ENCODE measurements at regions not wholly inside any gene's neighbourhood (a gene's known extent, or its start where the extent isn't known, plus 50 kb on each side); places are given as distances from the start of the nearest gene placed in this dataset.

GRCh38 chr18:34075963-34076860, 148.5 kb downstream of the NOL4 start:
- no peak for DNase-seq (ENCODE audit: low spot score)

DNA sequence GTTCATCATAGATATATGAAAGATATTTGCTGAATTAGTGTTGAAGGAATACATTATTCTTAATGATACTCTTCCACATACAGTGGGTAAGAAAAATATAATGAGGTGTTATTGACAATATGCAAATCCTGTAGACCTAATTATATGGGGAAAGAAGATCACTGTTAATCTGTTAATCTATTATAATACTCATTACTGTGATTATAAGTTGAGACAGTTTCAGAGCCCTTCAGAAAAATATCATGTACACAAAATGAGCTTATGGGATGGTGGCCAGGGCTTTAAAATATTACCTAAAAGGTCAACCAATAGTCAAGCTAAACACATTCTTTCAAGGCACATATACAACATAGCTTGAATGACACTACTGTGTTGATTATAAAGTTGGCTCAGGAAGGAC, 163.5 kb downstream of the NOL4 start:
- DNase-seq (ENCODE audit: low spot score), result no peak

DNA sequence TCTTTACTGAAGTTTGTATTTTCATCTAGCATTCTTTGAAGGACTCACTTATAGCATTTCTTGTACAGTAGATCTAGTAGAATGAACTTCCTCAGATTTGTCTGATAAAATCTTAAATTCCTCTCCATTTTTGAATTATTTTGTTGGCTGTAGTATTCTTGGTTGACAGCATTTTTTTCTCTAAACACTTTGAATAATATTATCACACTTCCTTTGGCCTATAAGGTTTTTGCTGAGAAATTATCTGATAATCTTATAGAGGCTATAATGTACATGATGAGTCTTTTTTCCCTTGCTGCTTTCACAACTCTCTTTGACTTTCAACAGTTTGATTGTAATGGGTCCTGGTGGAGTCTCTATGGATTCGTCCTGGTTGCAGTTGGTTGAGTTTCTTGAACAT, 169.5 kb downstream of the NOL4 start:
- no peak for DNase-seq (ENCODE audit: low spot score)

DNA sequence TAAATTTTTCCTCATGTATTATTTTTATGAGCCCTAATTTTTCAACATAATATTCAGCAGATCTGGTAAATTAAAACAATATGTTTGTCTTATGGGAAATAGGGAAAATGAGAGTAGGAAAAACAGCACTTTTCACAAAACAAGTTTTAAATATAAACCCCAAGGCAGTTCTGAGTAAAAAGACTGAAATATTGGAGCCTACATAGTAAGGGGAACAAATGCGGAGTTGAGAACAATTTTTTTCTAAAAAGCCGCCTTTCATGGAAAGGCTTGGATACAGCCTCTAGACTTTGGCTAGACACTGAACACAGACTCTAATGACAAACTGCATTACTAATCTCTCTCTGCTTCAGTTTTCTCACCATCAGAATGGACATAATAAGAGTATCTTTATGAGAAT, 174.1 kb downstream of the NOL4 start:
- no peak for DNase-seq (ENCODE audit: low spot score)

DNA sequence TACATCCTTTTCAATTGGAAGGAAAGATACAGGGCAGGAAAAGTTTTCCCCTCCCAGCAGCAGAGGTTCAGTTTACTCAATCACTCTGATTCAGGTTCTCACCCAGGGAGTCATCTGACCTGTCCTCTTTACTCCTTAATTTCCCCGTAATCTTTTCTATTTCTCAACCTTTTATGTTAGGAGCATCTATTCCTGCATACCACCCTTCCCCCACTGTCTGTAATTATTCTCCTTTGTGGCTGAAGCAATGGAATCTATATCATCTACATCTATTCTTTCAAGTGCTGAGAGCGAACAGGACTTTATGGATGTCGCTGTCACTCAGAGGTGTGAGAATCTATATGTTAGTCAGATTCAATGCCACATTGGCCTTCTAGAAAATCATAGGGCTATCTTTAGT, 175.2 kb downstream of the NOL4 start:
- no peak for DNase-seq (ENCODE audit: low spot score)

DNA sequence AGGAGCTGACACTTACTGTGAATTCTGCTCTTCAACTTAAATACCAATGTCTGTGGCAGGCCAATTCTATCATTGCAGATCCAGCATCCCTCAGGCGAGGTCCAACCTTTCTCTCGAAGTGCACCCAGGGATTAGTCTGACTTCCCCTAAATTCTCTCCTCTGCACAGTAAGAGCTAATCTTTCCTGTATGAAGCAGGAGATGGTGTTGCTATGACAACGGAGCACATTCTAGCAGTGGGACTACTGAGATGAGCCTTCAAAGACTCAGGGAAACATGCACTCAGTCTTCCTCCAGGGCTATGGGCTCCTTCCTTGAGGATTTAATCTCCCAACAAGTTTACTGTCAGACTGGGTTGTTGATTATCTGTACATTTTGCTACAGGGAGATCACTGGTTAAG, 176.3 kb downstream of the NOL4 start:
- DNase-seq (ENCODE audit: low spot score), result no peak

GRCh38 chr18:34042423-34043146, 182.1 kb downstream of the NOL4 start:
- no peak for DNase-seq (ENCODE audit: low spot score)

GRCh38 chr18:34039611-34040010, 185.1 kb downstream of the NOL4 start:
- DNase-seq (ENCODE audit: low spot score), result no peak

GRCh38 chr18:34039201-34039600, 185.5 kb downstream of the NOL4 start:
- peak; percentile 11 for DNase-seq (ENCODE audit: low spot score)

DNA sequence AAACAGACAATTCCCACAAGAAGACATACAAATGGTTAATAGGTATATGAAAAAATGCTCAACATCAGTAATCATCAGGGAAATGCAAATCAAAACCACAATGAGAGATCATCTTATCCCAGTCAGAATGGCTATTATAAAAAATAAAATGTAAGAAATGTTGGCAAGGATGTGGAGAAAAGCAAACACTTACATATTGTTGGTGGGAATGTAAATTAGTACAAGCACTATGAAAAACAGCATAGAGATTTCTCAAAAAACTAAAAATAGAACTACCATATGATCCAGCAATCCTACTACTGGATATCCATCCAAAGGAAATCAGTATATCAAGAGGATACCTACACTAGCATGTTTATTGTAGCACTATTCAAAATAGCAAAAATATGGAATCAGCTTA, 186.6 kb downstream of the NOL4 start:
- DNase-seq (ENCODE audit: low spot score), result no peak

- DNase-seq (ENCODE audit: low spot score), result no peak
Observed at GRCh38 chr18:34033968-34034367, 190.7 kb downstream of the NOL4 start.

GRCh38 chr18:34031810-34032209, 192.9 kb downstream of the NOL4 start:
- DNase-seq (ENCODE audit: low spot score), result no peak

DNA sequence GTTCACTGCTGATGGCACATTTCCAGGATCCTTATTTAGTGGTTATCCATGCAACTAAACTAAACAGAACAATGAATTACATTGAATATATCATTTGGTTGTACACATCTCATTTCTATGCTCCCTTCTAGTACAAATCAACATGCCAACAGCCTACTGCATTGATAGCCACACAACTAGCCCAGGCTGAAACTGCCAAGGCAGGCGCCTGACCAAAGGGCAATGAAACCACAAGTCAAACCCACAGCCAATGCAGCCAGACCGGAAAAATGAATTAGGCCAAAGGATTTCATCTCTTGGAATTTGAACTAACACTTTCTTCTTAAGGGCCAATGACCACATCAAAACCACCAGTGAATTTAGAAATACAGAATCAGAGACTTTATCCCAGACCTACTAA, 196.4 kb downstream of the NOL4 start:
- DNase-seq (ENCODE audit: low spot score), result no peak

- DNase-seq (ENCODE audit: low spot score), result no peak
Observed at GRCh38 chr18:34025191-34025801, 199.4 kb downstream of the NOL4 start.

DNA sequence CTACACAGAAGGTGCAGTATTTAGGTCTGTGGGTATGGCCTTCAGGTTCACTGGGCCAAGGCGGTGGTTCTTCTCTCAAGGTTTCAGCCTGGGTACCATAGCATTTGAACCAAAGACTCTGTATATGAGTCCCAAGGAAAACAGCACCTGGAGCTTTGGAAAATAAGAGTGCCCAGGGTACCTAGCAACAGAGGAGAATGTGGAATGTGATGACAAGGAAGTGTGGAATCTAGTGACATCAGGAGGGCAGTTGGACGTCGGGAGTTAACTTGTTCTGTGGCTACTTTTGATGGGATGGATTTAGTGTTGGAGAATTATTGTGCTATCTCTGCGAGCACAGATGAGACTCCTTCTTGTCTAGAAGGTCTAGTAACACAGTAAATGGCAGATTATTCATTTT, 201.2 kb downstream of the NOL4 start:
- no peak for DNase-seq (ENCODE audit: low spot score)

DNA sequence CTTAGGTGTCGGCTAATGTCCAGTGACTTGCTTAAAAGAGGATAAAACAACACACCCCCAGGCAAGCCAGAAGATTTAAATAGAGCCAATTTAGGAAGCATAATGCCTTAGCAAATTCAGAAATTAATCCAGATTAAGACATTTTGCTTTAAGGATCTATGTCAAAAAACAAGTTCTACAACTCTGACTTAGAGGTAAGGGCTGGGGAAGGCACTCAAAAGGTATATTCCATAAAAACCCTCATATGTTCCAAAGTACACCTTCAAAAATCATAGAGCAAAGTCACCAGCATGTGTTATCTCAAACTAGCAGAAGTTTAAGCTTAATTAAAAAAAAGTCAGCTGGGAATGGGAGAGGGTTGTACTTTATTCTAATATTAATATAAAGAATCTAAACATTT, 206.4 kb downstream of the NOL4 start:
- no peak for DNase-seq (ENCODE audit: low spot score)

GRCh38 chr18:34003687-34004086, 221.0 kb downstream of the NOL4 start:
- no peak for DNase-seq (ENCODE audit: low spot score)

- no peak for DNase-seq (ENCODE audit: low spot score)
Observed at GRCh38 chr18:34002130-34002529, 222.6 kb downstream of the NOL4 start.

DNA sequence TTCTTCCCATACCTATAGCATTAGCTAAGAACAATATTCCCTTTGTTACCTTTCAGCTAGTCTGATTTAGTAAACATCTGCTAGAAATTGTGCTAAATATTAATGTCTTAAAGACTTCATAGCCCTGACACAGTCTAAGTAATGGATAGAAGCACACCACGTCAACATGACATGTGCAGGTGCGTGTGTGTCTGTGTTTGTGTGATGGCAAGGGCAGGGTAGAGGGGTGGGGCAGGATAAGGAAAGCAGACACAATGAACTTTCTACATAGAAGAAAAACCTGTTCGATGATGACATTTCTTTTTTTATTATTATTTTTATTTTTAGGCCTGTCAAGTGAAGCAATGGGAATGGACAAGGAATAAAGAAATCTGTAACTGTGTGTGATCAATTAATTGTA, 223.3 kb downstream of the NOL4 start:
- DNase-seq (ENCODE audit: low spot score), result no peak

DNA sequence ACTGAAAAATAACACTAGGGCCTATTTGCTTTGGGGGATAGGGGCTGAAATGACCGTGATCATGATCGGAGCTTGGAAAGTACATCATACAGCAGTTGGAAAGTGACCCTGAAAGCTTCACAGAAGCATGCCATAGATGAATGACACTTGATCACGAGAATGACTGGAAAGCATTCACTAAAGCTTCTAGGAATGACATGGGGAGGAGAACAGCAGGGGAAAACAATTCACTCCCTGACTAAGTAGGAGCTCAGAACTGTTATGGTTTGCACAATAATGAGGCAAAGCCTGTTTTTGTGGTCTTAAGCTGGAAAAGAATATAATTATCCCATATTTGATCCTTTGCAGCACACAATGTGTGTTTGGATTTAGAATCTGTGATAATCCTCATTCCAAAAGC, 237.5 kb downstream of the NOL4 start:
- no peak for DNase-seq (ENCODE audit: low spot score)

DNA sequence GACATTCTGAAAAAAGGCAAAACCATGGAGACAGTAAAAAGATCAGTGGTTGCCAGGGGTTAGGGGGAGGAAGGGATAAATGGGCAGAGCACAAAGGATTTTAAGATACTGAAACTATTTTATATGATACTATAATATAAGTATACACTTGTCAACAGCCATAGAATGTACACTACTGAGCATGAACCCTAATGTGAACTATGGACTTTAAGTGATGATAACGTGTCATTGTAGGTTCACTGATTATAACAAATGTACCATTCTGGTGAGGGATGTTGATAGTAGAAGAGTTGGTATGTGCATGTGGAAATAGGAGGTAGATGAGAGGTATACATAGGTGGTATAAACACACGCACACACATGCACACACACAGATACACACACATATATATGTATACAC, 241.6 kb downstream of the NOL4 start:
- DNase-seq (ENCODE audit: low spot score), result no peak

- no peak for DNase-seq (ENCODE audit: low spot score)
Observed at GRCh38 chr18:33960417-33960816, 264.3 kb downstream of the NOL4 start.

DNA sequence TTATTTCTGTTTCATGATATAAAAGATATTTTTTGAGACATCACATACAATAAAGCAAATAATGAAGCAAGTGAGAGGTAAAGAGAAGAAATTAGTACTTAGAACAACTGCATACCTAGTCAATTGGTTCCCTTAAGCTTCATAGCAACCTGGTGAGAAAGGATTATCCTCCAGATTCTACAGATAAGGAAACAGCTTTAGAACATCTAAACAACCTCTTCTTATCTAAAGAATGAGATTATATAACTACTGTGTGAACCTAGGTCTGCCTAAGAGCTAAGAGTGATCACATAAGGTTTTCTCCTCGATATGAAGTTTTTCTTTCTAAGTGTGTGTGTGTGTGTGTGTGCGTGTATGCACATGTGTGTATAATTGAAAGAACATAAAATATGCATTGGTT, 265.1 kb downstream of the NOL4 start:
- no peak for DNase-seq (ENCODE audit: low spot score)
